Loucy (cell line): ENCODE measurements at regions not wholly inside any gene's neighbourhood (a gene's known extent, or its start where the extent isn't known, plus 50 kb on each side); places are given as distances from the start of the nearest gene placed in this dataset.

Experiments
- H2AFZ ChIP-seq: fragments of 200-600 bp; sonication (generic); 2 replicates; pipeline ENCODE4 v1.6.0; 2016; ENCODE audit warnings: antibody characterized with exemption, mild to moderate bottlenecking, low read length, moderate library complexity
- H3F3A ChIP-seq: fragments of 200-600 bp; 2 replicates; pipeline ENCODE4 v1.6.0; 2016; ENCODE audit warnings: antibody characterized with exemption, low read depth, mild to moderate bottlenecking
- H3K27me3 ChIP-seq: fragments of 200-600 bp; sonication (generic); 2 replicates; pipeline ENCODE4 v1.6.1; 2014; ENCODE audit warnings: low read length, mild to moderate bottlenecking; ENCODE audit not compliant: insufficient read depth, poor library complexity, severe bottlenecking
- H3K36me3 ChIP-seq: fragments of 200-600 bp; sonication (generic); 2 replicates; pipeline ENCODE4 v1.6.1; 2016; ENCODE audit warnings: low read length; ENCODE audit not compliant: insufficient read depth
- H3K4me1 ChIP-seq: fragments of 200-600 bp; sonication (generic); 2 replicates; pipeline ENCODE4 v1.5.1; 2014; ENCODE audit warnings: low read length, mild to moderate bottlenecking; ENCODE audit not compliant: insufficient read depth, poor library complexity, severe bottlenecking
- H3K4me2 ChIP-seq: fragments of 200-600 bp; sonication (generic); 2 replicates; pipeline ENCODE4 v1.6.0; 2014; ENCODE audit warnings: antibody characterized with exemption, low read length, low read depth, mild to moderate bottlenecking; ENCODE audit not compliant: poor library complexity, severe bottlenecking
- H3K4me3 ChIP-seq: fragments of 200-600 bp; sonication (generic); 2 replicates; pipeline ENCODE4 v1.5.1; 2014; ENCODE audit warnings: low read length, mild to moderate bottlenecking, mixed read lengths; ENCODE audit not compliant: poor library complexity, severe bottlenecking
- H3K79me2 ChIP-seq: fragments of 200-600 bp; sonication (generic); 2 replicates; pipeline ENCODE4 v1.6.1; 2014; ENCODE audit warnings: low read length; ENCODE audit not compliant: insufficient read depth
- H3K9ac ChIP-seq: fragments of 200-600 bp; sonication (generic); 2 replicates; pipeline ENCODE4 v1.6.0; 2014; ENCODE audit warnings: mild to moderate bottlenecking, low read depth, low read length, moderate library complexity; ENCODE audit not compliant: poor library complexity, severe bottlenecking
- H3K9me2 ChIP-seq: fragments of 200-600 bp; sonication (generic); replicated peaks from 2 replicates; pipeline ENCODE4 v1.6.1; 2016; ENCODE audit warnings: low read depth, low read length, mixed read lengths
- H3K9me3 ChIP-seq: fragments of 200-600 bp; sonication (generic); 2 replicates; pipeline ENCODE4 v1.6.1; 2014; ENCODE audit warnings: mild to moderate bottlenecking, antibody characterized with exemption, low read length, low read depth; ENCODE audit not compliant: insufficient read depth
- H4K20me1 ChIP-seq: fragments of 200-600 bp; sonication (generic); 2 replicates; pipeline ENCODE4 v1.6.0; 2014; ENCODE audit warnings: antibody characterized with exemption, low read length, mild to moderate bottlenecking; ENCODE audit not compliant: insufficient read depth, poor library complexity, severe bottlenecking
- CTCF ChIP-seq: fragments of 200-600 bp; sonication (generic); conservative IDR thresholded peaks from 2 replicates; pipeline ENCODE4 v1.5.1; 2014; ENCODE audit warnings: mild to moderate bottlenecking, antibody characterized with exemption, low read length
- EZH2phosphoT487 ChIP-seq: fragments of 200-600 bp; IDR thresholded peaks from 2 replicates; pipeline ENCODE4 v1.6.1; 2018; ENCODE audit warnings: antibody characterized with exemption, mild to moderate bottlenecking, moderate library complexity, borderline replicate concordance

- Histone ChIP-seq H3K4me3 (no peak overlapping the region), H3F3A (no peaks in the 10 kb centered on the region), H3K79me2 (peaks cover 16% of the 10 kb centered on the region; the same call in 1 of the 2 replicates), H4K20me1 (no peaks in the 10 kb centered on the region), H3K4me1 (peaks cover 35% of the 10 kb centered on the region), H3K36me3 (no peaks in the 10 kb centered on the region), H3K9me3 (no peaks in the 10 kb centered on the region), H3K4me2 (peak overlapping the region; percentile 32), H3K9me2 (no peaks in the 10 kb centered on the region), H3K27me3 (no peaks in the 10 kb centered on the region), H3K9ac (no peak overlapping the region), H2AFZ (no peak overlapping the region)
- no peak for TF ChIP-seq EZH2phosphoT487
- TF ChIP-seq CTCF: no peak
Measured at GRCh38 chr6:27759930-27760329, 152.3 kb downstream of the OR2B2 start.

- H3K9ac ChIP-seq: peak overlapping the region; percentile 94
- peaks cover 16% of the 10 kb centered on the region; the same call in 1 of the 2 replicates for H3K79me2 ChIP-seq
- no peaks in the 10 kb centered on the region for H3K27me3 ChIP-seq
- peaks cover 3% of the 10 kb centered on the region; the same call in 1 of the 2 replicates for H3F3A ChIP-seq
- H4K20me1 ChIP-seq: no peaks in the 10 kb centered on the region
- no peaks in the 10 kb centered on the region for H3K36me3 ChIP-seq
- H2AFZ ChIP-seq: no peak overlapping the region
- H3K4me1 ChIP-seq: peaks cover 42% of the 10 kb centered on the region
- peak overlapping the region; percentile 68 for H3K4me2 ChIP-seq
- no peaks in the 10 kb centered on the region for H3K9me2 ChIP-seq
- H3K4me3 ChIP-seq: peak overlapping the region; percentile 79
- no peaks in the 10 kb centered on the region for H3K9me3 ChIP-seq
- TF ChIP-seq CTCF (no peak), EZH2phosphoT487 (no peak)
Measured at GRCh38 chr6:27758491-27758890, 153.7 kb downstream of the OR2B2 start.

GRCh38 chr6:27757307-27757706 is 154.9 kb downstream of the OR2B2 start:
- Histone ChIP-seq H4K20me1 (no peaks in the 10 kb centered on the region), H3K4me2 (peak overlapping the region; percentile 68), H3K4me1 (peaks cover 42% of the 10 kb centered on the region), H2AFZ (peak overlapping the region; percentile 79), H3K36me3 (no peaks in the 10 kb centered on the region), H3K4me3 (peak overlapping the region; percentile 79), H3K79me2 (peaks cover 16% of the 10 kb centered on the region; the same call in 1 of the 2 replicates), H3K9ac (peak overlapping the region; percentile 94), H3K9me3 (no peaks in the 10 kb centered on the region), H3F3A (peaks cover 6% of the 10 kb centered on the region), H3K9me2 (no peaks in the 10 kb centered on the region), H3K27me3 (no peaks in the 10 kb centered on the region)
- TF ChIP-seq EZH2phosphoT487: no peak
- TF ChIP-seq CTCF: no peak
